ENCODE measurements at regions not wholly inside any gene's neighbourhood (a gene's known extent, or its start where the extent isn't known, plus 50 kb on each side); places are given as distances from the start of the nearest gene placed in this dataset.

GRCh38 chr13:76703621-76704288 is 182.4 kb downstream of the KCTD12 start:
- no peak for TF ChIP-seq CTCF (IDR thresholded peaks at IDR 0.05; ENCODE audit: low read depth, low read length)
- DNase-seq (ENCODE audit: extremely low read depth, low read depth): no peak

GRCh38 chr13:76703216-76703615 is 183.0 kb downstream of the KCTD12 start:
- no peak for TF ChIP-seq CTCF (IDR thresholded peaks at IDR 0.05; ENCODE audit: low read depth, low read length)
- no peak for DNase-seq (ENCODE audit: extremely low read depth, low read depth)

GRCh38 chr13:76697288-76697687 is 188.9 kb downstream of the KCTD12 start:
- no peak for TF ChIP-seq CTCF (IDR thresholded peaks at IDR 0.05; ENCODE audit: low read depth, low read length)
- DNase-seq (ENCODE audit: extremely low read depth, low read depth): no peak

GRCh38 chr13:76696370-76696769 is 189.8 kb downstream of the KCTD12 start:
- DNase-seq (ENCODE audit: extremely low read depth, low read depth): no peak
- no peak for TF ChIP-seq CTCF (IDR thresholded peaks at IDR 0.05; ENCODE audit: low read depth, low read length)

GRCh38 chr13:76693086-76693485 is 193.1 kb downstream of the KCTD12 start:
- DNase-seq (ENCODE audit: extremely low read depth, low read depth): no peak
- no peak for TF ChIP-seq CTCF (IDR thresholded peaks at IDR 0.05; ENCODE audit: low read depth, low read length)

- no peak for TF ChIP-seq CTCF (IDR thresholded peaks at IDR 0.05; ENCODE audit: low read depth, low read length)
- DNase-seq (ENCODE audit: extremely low read depth, low read depth): no peak
Measured at GRCh38 chr13:76692346-76692745, 193.9 kb downstream of the KCTD12 start.

GRCh38 chr13:76690611-76691010 is 195.6 kb downstream of the KCTD12 start:
- no peak for DNase-seq (ENCODE audit: extremely low read depth, low read depth)

More at GRCh38 chr13:76690611-76691010, 195.6 kb downstream of the KCTD12 start:
- no peak for TF ChIP-seq CTCF (IDR thresholded peaks at IDR 0.05; ENCODE audit: low read depth, low read length)
